K562 (cell line): ENCODE measurements at regions not wholly inside any gene's neighbourhood (a gene's known extent, or its start where the extent isn't known, plus 50 kb on each side); places are given as distances from the start of the nearest gene placed in this dataset.

Experiments
- ARNT ChIP-seq, 2 experiments: fragments of 450-650 bp; IDR thresholded peaks; 2 replicates each; pipeline ENCODE4 v1.6.1; 2016; ENCODE audit warnings: mild to moderate bottlenecking in 1 of 2
- ATF7 ChIP-seq: fragments of 450-650 bp; IDR thresholded peaks from 2 replicates; pipeline ENCODE4 v1.7.1; 2014; ENCODE audit warnings: mild to moderate bottlenecking, moderate library complexity
- BHLHE40 ChIP-seq: IDR thresholded peaks from 2 replicates; pipeline ENCODE4 v1.6.1; 2011; ENCODE audit warnings: low read length, improper control_type of control experiment
- CCAR2 ChIP-seq: fragments of 200-400 bp; formaldehyde crosslinking; IDR thresholded peaks from 2 replicates; pipeline ENCODE4 v1.6.1; 2017; ENCODE audit warnings: mild to moderate bottlenecking, low read depth, low read length
- E2F6 ChIP-seq, 2 experiments: IDR thresholded peaks; 2 replicates each; pipeline ENCODE4 v1.6.1; 2011; ENCODE audit warnings: borderline replicate concordance in 1 of 2, control low read depth in 1 of 2, low read depth in 1 of 2, low read length in 1 of 2, mild to moderate bottlenecking in 1 of 2, mixed read lengths in 1 of 2, moderate library complexity in 1 of 2; ENCODE audit not compliant: insufficient read depth in 1 of 2, insufficient read length in 1 of 2, poor library complexity in 1 of 2, severe bottlenecking in 1 of 2; ENCODE audit errors: extremely low read depth in 1 of 2
- ETV6 ChIP-seq, 3 experiments: fragments of 150-350 bp in 1 of 3; sonication (generic) in 1 of 3; formaldehyde crosslinking in 1 of 3; IDR thresholded peaks; 2 replicates each; pipeline versions ENCODE4 v1.6.1 to v1.8.0; 2014 to 2022; ENCODE audit warnings: borderline replicate concordance in 2 of 3, low read depth in 2 of 3, antibody characterized with exemption in 1 of 3, low read length in 1 of 3, mild to moderate bottlenecking in 1 of 3, missing genetic modification reagents in 1 of 3
- FUS ChIP-seq: fragments of 200-400 bp; formaldehyde crosslinking; optimal IDR thresholded peaks from 2 replicates; pipeline ENCODE3; 2017; ENCODE audit warnings: low read depth, low read length
- HDAC8 ChIP-seq: fragments of 450-650 bp; IDR thresholded peaks from 2 replicates; pipeline ENCODE4 v1.6.1; 2016; ENCODE audit warnings: mild to moderate bottlenecking, missing genetic modification characterization, moderate library complexity, missing compliant biosample characterization
- HINFP ChIP-seq: fragments of 450-650 bp; conservative IDR thresholded peaks from 2 replicates; pipeline ENCODE4 v1.6.1; 2016; ENCODE audit warnings: missing genetic modification characterization, low read depth, mild to moderate bottlenecking, control low read depth, missing compliant biosample characterization
- HMBOX1 ChIP-seq: sonication (generic); IDR thresholded peaks from 2 replicates; pipeline ENCODE4 v1.6.1; 2016
- LEF1 ChIP-seq: fragments of 450-650 bp; IDR thresholded peaks from 2 replicates; pipeline ENCODE4 v1.6.1; 2016; ENCODE audit warnings: mild to moderate bottlenecking
- MAFK ChIP-seq: IDR thresholded peaks from 2 replicates; pipeline ENCODE4 v1.6.1; 2011; ENCODE audit warnings: low read length, improper control_type of control experiment
- POU5F1 ChIP-seq: fragments of 150-350 bp; IDR thresholded peaks from 2 replicates; pipeline ENCODE4 v1.6.1; 2014; ENCODE audit warnings: borderline replicate concordance, low read length, low read depth, mild to moderate bottlenecking; ENCODE audit not compliant: partially characterized antibody
- RAD21 ChIP-seq, 2 experiments: fragments of 250-450 bp in 1 of 2; fragments of 450-650 bp in 1 of 2; sonication (Bioruptor Pico) in 1 of 2; formaldehyde crosslinking in 1 of 2; IDR thresholded peaks in 1 of 2; conservative IDR thresholded peaks in 1 of 2; 2 replicates each; pipeline versions ENCODE4 v1.4.0 to v1.8.0; 2020 to 2022; ENCODE audit warnings: mild to moderate bottlenecking in 2 of 2, moderate library complexity in 1 of 2
- RBM14 ChIP-seq: fragments of 200-400 bp; formaldehyde crosslinking; IDR thresholded peaks from 2 replicates; pipeline ENCODE4 v1.6.1; 2018; ENCODE audit warnings: low read depth, mild to moderate bottlenecking, low read length, moderate library complexity, borderline replicate concordance; ENCODE audit not compliant: insufficient read depth
- RHOXF2B ChIP-seq: fragments of 250-450 bp; sonication (Bioruptor Pico); conservative IDR thresholded peaks from 2 replicates; pipeline ENCODE4 v1.5.1; 2021
- TOE1 ChIP-seq, 2 experiments: fragments of 450-650 bp in 1 of 2; sonication (generic) in 1 of 2; formaldehyde crosslinking in 1 of 2; IDR thresholded peaks; 2 replicates each; pipeline versions ENCODE4 v1.7.1 to v1.8.0; 2016 to 2022; ENCODE audit warnings: borderline replicate concordance in 2 of 2, mild to moderate bottlenecking in 2 of 2, antibody characterized with exemption in 1 of 2, inconsistent platforms in 1 of 2, low read depth in 1 of 2, missing genetic modification reagents in 1 of 2, moderate library complexity in 1 of 2
- ZBTB49 ChIP-seq: sonication (generic); formaldehyde crosslinking; IDR thresholded peaks from 2 replicates; pipeline ENCODE4 v1.8.0; 2022; ENCODE audit warnings: missing genetic modification reagents, mild to moderate bottlenecking, borderline replicate concordance
- ZC3H8 ChIP-seq: fragments of 450-650 bp; IDR thresholded peaks from 2 replicates; pipeline ENCODE4 v1.6.1; 2017
- ZKSCAN3 ChIP-seq: fragments of 250-450 bp; sonication (Bioruptor Pico); IDR thresholded peaks from 2 replicates; pipeline ENCODE4 v1.4.0; 2020

- no peak for TF ChIP-seq TOE1 (IDR thresholded peaks at IDR 0.05; ENCODE audit: borderline replicate concordance)
- TF ChIP-seq TOE1 (CRISPR knock-in tag; IDR thresholded peaks at IDR 0.05; ENCODE audit: borderline replicate concordance, low read depth): no peak
- TF ChIP-seq HMBOX1: peak; percentile 52; the same call in 1 of the 2 replicates
- TF ChIP-seq FUS: no peak
- TF ChIP-seq ETV6 (IDR thresholded peaks at IDR 0.05; ENCODE audit: borderline replicate concordance in 1 of 2, low read depth in 2 of 2, low read length in 1 of 2): no peak
- no peak for TF ChIP-seq ETV6 (CRISPR knock-in tag; IDR thresholded peaks at IDR 0.05; ENCODE audit: borderline replicate concordance)
- peak; percentile 52; the same call in 1 of the 2 replicates for TF ChIP-seq LEF1
- no peak for TF ChIP-seq ZKSCAN3
- TF ChIP-seq POU5F1: no peak
- no peak for TF ChIP-seq ZBTB49 (CRISPR knock-in tag)
- no peak for TF ChIP-seq ARNT (IDR thresholded peaks at IDR 0.05)
- TF ChIP-seq RBM14: no peak
- peak; percentile 67 for TF ChIP-seq ATF7
- no peak for TF ChIP-seq HINFP (tag)
- TF ChIP-seq RHOXF2B (CRISPR knock-in tag): no peak
- TF ChIP-seq CCAR2: no peak
- TF ChIP-seq E2F6 (IDR thresholded peaks at IDR 0.05; ENCODE audit: borderline replicate concordance in 1 of 2, extremely low read depth in 1 of 2, insufficient read depth in 1 of 2, insufficient read length in 1 of 2, low read depth in 1 of 2, low read length in 1 of 2, poor library complexity in 1 of 2, severe bottlenecking in 1 of 2): no peak
- no peak for TF ChIP-seq ZC3H8
- peak in 1 of 2 experiments; percentile 36; a peak in 2 of 4 replicates for TF ChIP-seq RAD21 (CRISPR knock-in tag; conservative IDR thresholded peaks at IDR 0.05 in 1 of 2, IDR thresholded peaks at IDR 0.05 in 1 of 2)
- peak; percentile 74 for TF ChIP-seq MAFK
- TF ChIP-seq HDAC8 (tag): no peak
- TF ChIP-seq BHLHE40: 0 out of 2 replicates have a peak, but pooled peaks have one; percentile 13
Measured at GRCh38 chr2:171225302-171225980, 64.7 kb upstream of the TLK1 start (continued).
